Skeletal muscle tissue (tissue), 3 donors: ENCODE measurements at regions not wholly inside any gene's neighbourhood (a gene's known extent, or its start where the extent isn't known, plus 50 kb on each side); places are given as distances from the start of the nearest gene placed in this dataset.
"Not testable (repeated sequence)": the region's sequence is repeated elsewhere in the genome, so short reads cannot be mapped to it uniquely, and the experiment has no call there.

ENCODE experiments used
- H3K27ac ChIP-seq: one replicate; pipeline ENCODE4 v1.7.0; 2013; ENCODE audit warnings: mild to moderate bottlenecking, low read depth, low read length, inconsistent platforms
- H3K27me3 ChIP-seq, 3 donors: one replicate each; pipeline ENCODE4 v1.7.0; 2013; ENCODE audit warnings: low read length in 3 of 3; ENCODE audit not compliant: control insufficient read depth in 3 of 3, insufficient read depth in 3 of 3
- H3K36me3 ChIP-seq, 3 donors: one replicate each; pipeline ENCODE4 v1.7.0; 2013; ENCODE audit warnings: low read length in 3 of 3; ENCODE audit not compliant: control insufficient read depth in 3 of 3, insufficient read depth in 3 of 3
- H3K4me1 ChIP-seq, 3 donors: one replicate each; pipeline ENCODE4 v1.7.0; 2013; ENCODE audit warnings: low read length in 3 of 3, mild to moderate bottlenecking in 3 of 3; ENCODE audit not compliant: control insufficient read depth in 3 of 3, insufficient read depth in 3 of 3
- H3K4me3 ChIP-seq, 3 donors: one replicate each; pipeline ENCODE4 v1.7.0; 2013; ENCODE audit warnings: low read length in 3 of 3
- H3K9ac ChIP-seq, 3 donors: one replicate each; pipeline ENCODE4 v1.7.0; 2013; ENCODE audit warnings: low read length in 3 of 3, mild to moderate bottlenecking in 3 of 3, moderate library complexity in 2 of 3, low read depth in 1 of 3
- H3K9me3 ChIP-seq, 3 donors: one replicate each; pipeline ENCODE4 v1.7.0; 2013; ENCODE audit warnings: low read length in 3 of 3; ENCODE audit not compliant: control insufficient read depth in 3 of 3
- donor health status: Osteomylitis.

DNA sequence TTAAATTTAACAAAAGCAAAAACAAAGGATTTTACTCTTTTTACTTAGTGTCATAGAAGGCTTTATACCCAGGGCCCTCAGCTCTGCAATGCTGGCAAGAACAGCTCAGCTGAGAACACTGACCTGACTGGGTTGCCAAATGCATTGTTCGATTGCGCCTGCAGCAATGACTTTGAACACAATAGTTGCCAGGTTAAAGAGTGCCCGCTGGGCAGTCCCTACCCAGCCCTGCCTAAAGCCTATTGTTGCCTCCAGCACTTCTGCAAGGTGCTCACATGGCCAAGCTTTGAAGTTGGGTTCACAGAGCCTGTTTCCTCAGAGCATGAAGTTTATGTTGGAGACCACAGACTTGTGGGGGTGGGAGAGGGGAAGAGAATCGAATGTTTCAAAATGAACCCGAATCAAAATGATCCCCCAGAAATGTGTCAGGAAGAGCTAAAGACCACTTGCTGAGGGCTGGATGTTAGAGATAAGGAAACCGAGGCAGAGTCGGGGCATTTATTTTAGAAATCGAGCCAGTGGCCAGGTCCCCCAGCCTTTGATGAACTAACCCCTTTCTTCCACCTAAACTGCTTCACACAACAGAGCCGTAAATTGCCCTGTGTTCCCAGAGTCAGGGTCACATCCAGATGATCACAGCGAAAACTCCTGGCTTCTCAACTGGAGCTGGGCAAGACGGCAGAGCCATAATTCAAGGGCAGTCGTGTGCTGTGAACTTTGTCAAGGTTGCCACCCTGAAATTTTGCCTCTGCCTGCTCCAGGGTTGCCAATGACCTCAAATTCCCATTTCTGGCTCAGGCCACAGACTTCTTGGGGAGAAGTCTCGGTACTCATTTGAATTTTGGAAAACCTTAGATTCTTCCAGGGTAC, 55.0 kb downstream of the FOXA2 start:
- Histone ChIP-seq H3K36me3 (no peaks in the 10 kb centered on the region), H3K9me3 (no peaks in the 10 kb centered on the region), H3K27ac (no peak overlapping the region), H3K9ac (no peak overlapping the region), H3K4me1 (no peaks in the 10 kb centered on the region), H3K4me3 (no peak overlapping the region), H3K27me3 (peaks cover 2 to 12% (median 3%) of the 10 kb centered on the region in 3 donors)

- H3K9me3 ChIP-seq, result no peaks in the 10 kb centered on the region
Measured at GRCh38 chr20:22526512-22527012, 57.8 kb downstream of the FOXA2 start.

DNA sequence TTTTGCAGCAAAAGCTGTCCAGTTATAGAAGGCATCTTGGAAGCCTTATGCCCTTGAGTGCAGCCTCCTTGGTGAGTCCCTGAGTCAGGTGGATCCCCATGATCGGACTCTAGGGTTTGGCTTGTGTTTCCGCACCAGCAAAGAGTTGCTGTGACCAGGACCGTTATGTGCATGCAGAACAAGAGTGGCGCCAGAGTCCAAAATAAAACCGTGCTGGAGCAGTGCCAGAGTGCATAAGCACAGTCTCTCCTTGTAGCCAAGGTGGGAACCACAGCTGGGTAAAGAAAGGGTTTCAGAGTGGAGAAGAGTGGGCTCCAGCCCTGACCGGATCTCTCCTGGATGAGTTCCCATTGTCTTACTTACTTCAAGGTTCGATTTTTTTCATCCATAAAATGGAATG, 58.6 kb downstream of the FOXA2 start:
- Histone ChIP-seq H3K27me3 (peaks cover 8 to 17% (median 10%) of the 10 kb centered on the region in 3 donors), H3K9me3 (no peaks in the 10 kb centered on the region), H3K9ac (no peak overlapping the region), H3K4me3 (no peak overlapping the region), H3K4me1 (no peaks in the 10 kb centered on the region), H3K36me3 (no peaks in the 10 kb centered on the region), H3K27ac (no peak overlapping the region)

More at GRCh38 chr20:22526512-22527012, 57.8 kb downstream of the FOXA2 start:
- Histone ChIP-seq H3K36me3 (no peaks in the 10 kb centered on the region), H3K4me1 (no peaks in the 10 kb centered on the region), H3K27ac (no peak overlapping the region), H3K9ac (no peak overlapping the region), H3K27me3 (peaks cover 8 to 17% (median 10%) of the 10 kb centered on the region in 3 donors), H3K4me3 (no peak overlapping the region)

DNA sequence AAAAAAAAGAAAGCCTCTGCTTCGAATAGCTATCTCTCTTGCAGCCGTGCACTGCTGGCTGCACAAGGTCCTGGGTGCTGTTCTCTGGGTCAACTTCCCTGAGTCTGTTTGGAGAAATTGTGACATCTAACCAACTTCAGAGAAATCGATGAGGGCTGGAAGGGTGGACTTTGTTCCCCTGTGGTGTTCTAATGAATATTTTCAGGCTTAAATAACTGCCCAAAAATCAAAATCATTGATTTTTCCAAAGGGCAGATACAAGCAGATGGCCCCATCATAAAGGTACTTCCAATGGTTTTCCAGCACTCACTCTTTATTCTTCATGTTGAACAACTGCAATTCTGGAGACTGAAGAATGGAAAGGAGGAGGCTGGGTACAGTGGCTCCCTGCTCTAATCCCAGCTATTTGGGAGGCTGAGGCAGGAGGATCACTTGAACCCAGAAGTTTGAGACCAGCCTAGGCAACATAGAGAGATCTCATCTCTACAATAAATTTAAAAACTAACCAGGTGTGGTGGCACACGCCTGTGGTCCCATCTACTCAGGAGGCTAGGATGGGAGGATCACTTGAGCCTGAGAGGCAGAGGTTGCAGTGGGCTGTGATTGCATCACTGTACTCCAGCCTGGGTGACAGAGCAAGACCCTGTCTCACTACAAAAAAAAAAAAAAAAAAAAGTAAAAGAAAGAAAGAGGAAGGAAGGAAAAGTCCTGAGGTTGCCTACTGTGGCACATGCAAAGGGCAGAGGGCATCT, 59.1 kb downstream of the FOXA2 start:
- Histone ChIP-seq H3K9me3 (no peaks in the 10 kb centered on the region), H3K4me3 (no peak overlapping the region), H3K4me1 (no peaks in the 10 kb centered on the region), H3K36me3 (no peaks in the 10 kb centered on the region), H3K27ac (no peak overlapping the region), H3K9ac (no peak overlapping the region), H3K27me3 (peaks cover 6 to 20% (median 10%) of the 10 kb centered on the region in 3 donors)

- Histone ChIP-seq H3K4me3 (no peak overlapping the region), H3K27me3 (peaks cover 6 to 19% (median 10%) of the 10 kb centered on the region in 3 donors), H3K27ac (no peak overlapping the region), H3K9ac (no peak overlapping the region), H3K36me3 (no peaks in the 10 kb centered on the region), H3K4me1 (no peaks in the 10 kb centered on the region), H3K9me3 (no peaks in the 10 kb centered on the region)
Measured at GRCh38 chr20:22524393-22525015, 59.9 kb downstream of the FOXA2 start.

DNA sequence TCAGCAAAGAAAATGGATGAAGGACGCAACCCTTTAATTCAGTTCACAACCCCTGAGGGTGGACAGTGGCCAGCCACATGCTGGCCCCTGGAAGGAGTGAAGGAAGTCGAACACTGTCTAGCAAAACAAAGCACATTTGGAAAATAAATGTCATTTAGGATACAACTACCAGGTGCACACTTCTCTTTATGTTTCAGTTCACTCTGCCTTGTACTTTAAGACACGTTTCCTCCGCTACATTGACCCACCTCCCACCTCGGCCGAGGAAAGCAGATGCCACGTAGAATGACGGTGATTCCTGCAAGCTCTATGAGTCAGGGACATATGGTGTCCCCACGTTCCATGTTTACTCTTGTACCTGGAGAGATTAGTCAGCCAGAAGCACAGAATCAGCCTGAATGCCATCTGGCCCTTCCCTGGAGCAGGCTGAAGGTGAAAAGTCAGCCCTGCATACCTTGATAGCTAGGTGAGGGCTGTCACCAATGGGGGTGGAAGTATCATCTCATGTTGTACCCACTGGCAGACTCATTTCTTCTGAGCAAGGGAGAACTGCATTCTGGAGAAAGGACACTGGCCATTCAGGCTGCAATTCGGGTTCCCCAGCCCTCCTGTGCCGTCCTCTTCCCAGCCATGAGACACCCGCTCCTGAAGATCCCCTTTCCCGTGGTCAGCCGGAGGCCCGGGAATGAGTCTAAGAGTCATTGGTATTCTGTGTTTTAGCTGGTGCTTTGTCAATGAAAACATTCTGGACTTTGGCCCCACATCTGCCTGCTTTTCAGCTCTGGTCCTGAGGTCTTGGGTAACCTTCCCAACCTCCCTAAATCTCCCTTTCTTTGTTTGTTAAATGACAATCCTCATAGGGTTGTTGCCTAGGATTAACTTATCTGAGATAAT, 60.6 kb downstream of the FOXA2 start:
- no peaks in the 10 kb centered on the region for H3K9me3 ChIP-seq
- no peaks in the 10 kb centered on the region for H3K36me3 ChIP-seq
- H3K4me3 ChIP-seq, result no peak overlapping the region
- no peak overlapping the region for H3K27ac ChIP-seq
- H3K9ac ChIP-seq, result no peak overlapping the region
- H3K4me1 ChIP-seq, result no peaks in the 10 kb centered on the region
- peaks cover 6 to 19% (median 10%) of the 10 kb centered on the region in 3 donors for H3K27me3 ChIP-seq

GRCh38 chr20:22523128-22523498, 61.3 kb downstream of the FOXA2 start:
- no peaks in the 10 kb centered on the region for H3K4me1 ChIP-seq
- no peak overlapping the region for H3K9ac ChIP-seq
- no peak overlapping the region for H3K4me3 ChIP-seq
- no peaks in the 10 kb centered on the region for H3K36me3 ChIP-seq
- H3K27ac ChIP-seq, result no peak overlapping the region
- H3K27me3 ChIP-seq, result peaks cover 6 to 25% (median 10%) of the 10 kb centered on the region in 3 donors
- no peaks in the 10 kb centered on the region for H3K9me3 ChIP-seq

DNA sequence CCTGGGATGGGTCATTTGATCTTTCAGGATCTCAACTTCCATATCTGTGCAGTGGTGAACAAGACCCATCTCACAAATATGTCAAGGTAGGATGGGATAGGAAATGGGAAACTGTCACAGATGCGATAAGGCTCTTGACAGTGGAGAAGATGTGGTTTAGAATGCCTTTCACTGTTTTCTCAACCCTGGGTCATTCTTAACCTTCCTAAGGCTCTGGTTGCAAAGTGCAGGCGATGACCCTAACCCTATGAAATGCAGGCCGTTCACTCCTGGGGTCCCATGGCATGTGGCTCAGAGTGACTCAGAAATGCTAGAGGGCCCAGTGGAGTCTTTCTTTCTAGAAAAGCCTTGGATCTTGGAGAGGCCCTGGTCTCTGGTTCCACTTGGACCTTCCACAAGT, 61.7 kb downstream of the FOXA2 start:
- H3K9ac ChIP-seq, result no peak overlapping the region
- H3K36me3 ChIP-seq, result no peaks in the 10 kb centered on the region
- peaks cover 6 to 25% (median 10%) of the 10 kb centered on the region in 3 donors for H3K27me3 ChIP-seq
- H3K4me1 ChIP-seq, result no peaks in the 10 kb centered on the region
- no peak overlapping the region for H3K4me3 ChIP-seq
- no peaks in the 10 kb centered on the region for H3K9me3 ChIP-seq
- no peak overlapping the region for H3K27ac ChIP-seq

DNA sequence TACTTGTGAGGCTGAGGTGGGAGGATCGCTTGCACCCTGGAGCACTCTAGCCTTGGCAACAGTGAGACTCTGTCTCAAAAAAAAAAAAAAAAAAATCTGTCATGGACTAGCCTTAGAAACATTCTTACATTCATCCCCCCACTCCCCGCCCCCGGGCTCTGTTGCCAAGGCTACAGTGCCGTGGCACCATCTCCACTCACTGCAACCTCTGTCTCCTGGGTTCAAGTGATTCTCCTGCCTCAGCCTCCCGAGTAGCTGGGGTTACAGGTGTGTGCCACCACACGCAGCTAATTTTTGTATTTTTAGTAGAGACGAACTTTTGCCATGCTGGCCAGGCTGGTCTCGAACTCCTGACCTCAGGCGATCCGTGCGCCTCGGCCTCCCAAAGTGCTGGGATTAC, 62.4 kb downstream of the FOXA2 start:
- not testable (repeated sequence) for H3K36me3 ChIP-seq, H3K9ac ChIP-seq, H3K4me3 ChIP-seq, H3K9me3 ChIP-seq, H3K4me1 ChIP-seq, H3K27ac ChIP-seq
- peaks cover 6 to 25% (median 10%) of the 10 kb centered on the region in 3 donors for H3K27me3 ChIP-seq
